IMR-90 (cell line): ENCODE measurements at regions not wholly inside any gene's neighbourhood (a gene's known extent, or its start where the extent isn't known, plus 50 kb on each side); places are given as distances from the start of the nearest gene placed in this dataset.

ENCODE experiments used
- ATAC-seq: fragments of 200-7000 bp; cut with Tn5 transposase; 2 replicates; pipeline ENCODE4 v1.9.1; 2020; ENCODE audit warnings: low read depth, mild to moderate bottlenecking, moderate library complexity
- BruUV-seq: library from RNA; stranded (reverse); fragments of 400-500 nt; replicated peaks from 2 replicates; lab custom pipeline; 2021; lab: Mats Ljungman, UMichigan
- CTCF ChIA-PET: fragments of 300-600 bp; formaldehyde crosslinking; extraction: SDS; loops from one replicate; lab custom pipeline; 2021; ENCODE audit warnings: antibody characterized with exemption; lab: Yijun Ruan, JAX
- POLR2A ChIA-PET: fragments of 300-600 bp; sonication (Branson Sonifier 250); formaldehyde crosslinking; loops from one replicate; lab custom pipeline; 2022; ENCODE audit warnings: antibody characterized with exemption; ENCODE audit not compliant: unreplicated experiment; lab: Charles Lee
- DNase-seq: peaks from one replicate; pipeline ENCODE4 v3.0.0; 2013
- H2AFZ ChIP-seq: replicated peaks from 2 replicates; pipeline ENCODE3; 2013; ENCODE audit warnings: low read length, mild to moderate bottlenecking; ENCODE audit not compliant: poor library complexity
- H2AK5ac ChIP-seq: 2 replicates; pipeline ENCODE4 v1.6.1; 2013; ENCODE audit warnings: low read depth, low read length, inconsistent platforms
- H2AK9ac ChIP-seq: replicated peaks from 2 replicates; pipeline ENCODE3; 2013; ENCODE audit warnings: mild to moderate bottlenecking, low read depth, low read length, moderate library complexity; ENCODE audit not compliant: poor library complexity
- H2BK120ac ChIP-seq: 2 replicates; pipeline ENCODE4 v1.6.1; 2013; ENCODE audit warnings: low read depth, low read length, inconsistent platforms
- H2BK15ac ChIP-seq: 3 replicates; pipeline ENCODE4 v1.6.1; 2013; ENCODE audit warnings: low read depth, low read length, inconsistent platforms
- H2BK20ac ChIP-seq: 2 replicates; pipeline ENCODE4 v1.6.1; 2013; ENCODE audit warnings: low read depth, mild to moderate bottlenecking, inconsistent platforms, low read length, moderate library complexity
- H2BK5ac ChIP-seq: 2 replicates; pipeline ENCODE4 v1.6.1; 2013; ENCODE audit warnings: mild to moderate bottlenecking, low read depth, low read length, inconsistent platforms; ENCODE audit not compliant: poor library complexity, severe bottlenecking
- H3K14ac ChIP-seq: replicated peaks from 2 replicates; pipeline ENCODE4 v1.6.1; 2013; ENCODE audit warnings: low read depth, low read length, inconsistent platforms
- H3K18ac ChIP-seq: 2 replicates; pipeline ENCODE4 v1.6.1; 2013; ENCODE audit warnings: low read depth, low read length, control low read depth
- H3K23ac ChIP-seq: 2 replicates; pipeline ENCODE4 v1.6.1; 2013; ENCODE audit warnings: low read depth, low read length, inconsistent platforms
- H3K27ac ChIP-seq: 2 replicates; pipeline ENCODE4 v1.5.1; 2013; ENCODE audit warnings: mild to moderate bottlenecking, control low read depth, low read length; ENCODE audit not compliant: insufficient read depth
- H3K27me3 ChIP-seq: 2 replicates; pipeline ENCODE4 v1.6.1; 2013; ENCODE audit warnings: low read length; ENCODE audit not compliant: control insufficient read depth, insufficient read depth
- H3K36me3 ChIP-seq: 2 replicates; pipeline ENCODE4 v1.6.1; 2013; ENCODE audit warnings: low read length, mixed read lengths; ENCODE audit not compliant: control insufficient read depth, insufficient read depth
- H3K4ac ChIP-seq: 2 replicates; pipeline ENCODE4 v1.6.1; 2013; ENCODE audit warnings: low read depth, low read length, inconsistent platforms
- H3K4me1 ChIP-seq: 2 replicates; pipeline ENCODE4 v1.6.1; 2013; ENCODE audit warnings: low read length, mixed read lengths; ENCODE audit not compliant: control insufficient read depth, insufficient read depth
- H3K4me2 ChIP-seq: 2 replicates; pipeline ENCODE4 v1.6.1; 2013; ENCODE audit warnings: low read depth, mild to moderate bottlenecking, control low read depth, low read length, moderate library complexity
- H3K4me3 ChIP-seq: 2 replicates; pipeline ENCODE4 v1.5.1; 2013; ENCODE audit warnings: low read depth, mild to moderate bottlenecking, control low read depth, low read length, moderate library complexity; ENCODE audit not compliant: insufficient read depth
- H3K56ac ChIP-seq: 2 replicates; pipeline ENCODE4 v1.6.1; 2013; ENCODE audit warnings: low read length, inconsistent platforms; ENCODE audit not compliant: insufficient read depth; ENCODE audit errors: extremely low read depth
- H3K79me1 ChIP-seq, 2 experiments: 2 replicates each; pipeline ENCODE4 v1.6.1; 2013; ENCODE audit warnings: low read length in 2 of 2, inconsistent platforms in 1 of 2, low read depth in 1 of 2
- H3K9ac ChIP-seq: 2 replicates; pipeline ENCODE4 v1.6.1; 2013; ENCODE audit warnings: low read depth, low read length, control low read depth
- H3K9me1 ChIP-seq: 2 replicates; pipeline ENCODE4 v1.6.1; 2013; ENCODE audit warnings: low read length, inconsistent platforms; ENCODE audit not compliant: insufficient read depth
- H3K9me3 ChIP-seq: 2 replicates; pipeline ENCODE4 v1.6.1; 2013; ENCODE audit warnings: low read length; ENCODE audit not compliant: control insufficient read depth, insufficient read depth
- H4K20me1 ChIP-seq: 2 replicates; pipeline ENCODE4 v1.6.1; 2013; ENCODE audit warnings: low read length, inconsistent platforms; ENCODE audit not compliant: insufficient read depth
- H4K5ac ChIP-seq: 2 replicates; pipeline ENCODE4 v1.6.1; 2013; ENCODE audit warnings: mild to moderate bottlenecking, low read depth, low read length, control low read depth
- H4K8ac ChIP-seq, 2 experiments: 2 replicates each; pipeline ENCODE4 v1.6.1; 2013; ENCODE audit warnings: low read depth in 2 of 2, low read length in 2 of 2, control low read depth in 1 of 2, inconsistent platforms in 1 of 2
- H4K91ac ChIP-seq: 2 replicates; pipeline ENCODE4 v1.6.1; 2013; ENCODE audit warnings: low read depth, low read length, inconsistent platforms; ENCODE audit not compliant: insufficient read depth
- BHLHE40 ChIP-seq: fragments of 150-350 bp; IDR thresholded peaks from 2 replicates; pipeline ENCODE4 v1.6.1; 2016; ENCODE audit warnings: mild to moderate bottlenecking, low read depth, low read length
- CEBPB ChIP-seq: IDR thresholded peaks from 2 replicates; pipeline ENCODE4 v1.6.1; 2012; ENCODE audit warnings: low read depth, low read length, improper control_type of control experiment
- FOS ChIP-seq: fragments of 150-350 bp; IDR thresholded peaks from 2 replicates; pipeline ENCODE4 v1.6.1; 2016; ENCODE audit warnings: low read depth, low read length
- MAFK ChIP-seq: IDR thresholded peaks from 2 replicates; pipeline ENCODE4 v1.6.1; 2012; ENCODE audit warnings: low read depth, low read length, improper control_type of control experiment
- MAZ ChIP-seq: IDR thresholded peaks from 2 replicates; pipeline ENCODE4 v1.6.1; 2012; ENCODE audit warnings: low read depth, mild to moderate bottlenecking, low read length, improper control_type of control experiment, moderate library complexity, borderline replicate concordance
- MXI1 ChIP-seq: IDR thresholded peaks from 2 replicates; pipeline ENCODE4 v1.6.1; 2012; ENCODE audit warnings: low read depth, mild to moderate bottlenecking, low read length, moderate library complexity, borderline replicate concordance
- NFE2L2 ChIP-seq: fragments of 150-350 bp; IDR thresholded peaks from 2 replicates; pipeline ENCODE4 v1.6.1; 2016; ENCODE audit warnings: low read depth, mild to moderate bottlenecking, low read length
- POLR2A ChIP-seq: IDR thresholded peaks from 2 replicates; pipeline ENCODE4 v1.6.1; 2012; ENCODE audit warnings: mild to moderate bottlenecking, low read depth, low read length
- RAD21 ChIP-seq: IDR thresholded peaks from 2 replicates; pipeline ENCODE4 v1.6.1; 2012; ENCODE audit warnings: low read length, improper control_type of control experiment
- RCOR1 ChIP-seq: IDR thresholded peaks from 2 replicates; pipeline ENCODE4 v1.6.1; 2012; ENCODE audit warnings: mild to moderate bottlenecking, low read length, improper control_type of control experiment; ENCODE audit not compliant: insufficient replicate concordance
- RFX5 ChIP-seq: IDR thresholded peaks from 2 replicates; pipeline ENCODE4 v1.8.0; 2012; ENCODE audit warnings: low read depth, mild to moderate bottlenecking, low read length, moderate library complexity
- SMC3 ChIP-seq: fragments of 150-350 bp; IDR thresholded peaks from 2 replicates; pipeline ENCODE4 v1.6.1; 2016; ENCODE audit warnings: low read depth, mild to moderate bottlenecking, antibody characterized with exemption, low read length, moderate library complexity
- WGBS, 2 experiments: methylation state at CpG; one replicate each; pipeline versions ENCODE4 v1.1.5 to v1.1.7; 2013; ENCODE audit warnings: missing lambda C conversion rate in 2 of 2; ENCODE audit not compliant: insufficient read length in 1 of 2; ENCODE audit errors: extremely low coverage in 2 of 2; 5-methylcytosine and 5-hydroxymethylcytosine counted together
- dilution Hi-C: fragments of 300-500 bp; cut with HindIII; formaldehyde crosslinking; loops from one replicate; pipeline ENCODE4 v1.14.3; 2018; ENCODE audit warnings: low sequenced_read_pairs; ENCODE audit not compliant: unreplicated experiment
- in situ Hi-C: fragments of 300-500 bp; cut with MboI; formaldehyde crosslinking; loops from 3 replicates; pipeline ENCODE4 v1.14.3; 2019; ENCODE audit warnings: low sequenced_read_pairs, inconsistent platforms, mixed read lengths
- intact Hi-C: fragments of 100-400 bp; cut with micrococcal nuclease; formaldehyde crosslinking; loops from 2 replicates; pipeline ENCODE4 v1.10.0; 2022
- TF ChIP-seq, protein P1 (sequence below): fragments of 150-350 bp; IDR thresholded peaks from 2 replicates; pipeline ENCODE4 v1.6.1; 2017; ENCODE audit warnings: mild to moderate bottlenecking, antibody characterized with exemption, low read length, low read depth
- TF ChIP-seq, protein P2 (sequence below): conservative IDR thresholded peaks from 2 replicates; pipeline ENCODE4 v1.5.1; 2012; ENCODE audit warnings: mild to moderate bottlenecking, low read depth, low read length, improper control_type of control experiment
- TF ChIP-seq, protein P3 (sequence below): fragments of 150-350 bp; IDR thresholded peaks from 2 replicates; pipeline ENCODE4 v1.6.1; 2016; ENCODE audit warnings: low read depth, mild to moderate bottlenecking, low read length, moderate library complexity, borderline replicate concordance

DNA sequence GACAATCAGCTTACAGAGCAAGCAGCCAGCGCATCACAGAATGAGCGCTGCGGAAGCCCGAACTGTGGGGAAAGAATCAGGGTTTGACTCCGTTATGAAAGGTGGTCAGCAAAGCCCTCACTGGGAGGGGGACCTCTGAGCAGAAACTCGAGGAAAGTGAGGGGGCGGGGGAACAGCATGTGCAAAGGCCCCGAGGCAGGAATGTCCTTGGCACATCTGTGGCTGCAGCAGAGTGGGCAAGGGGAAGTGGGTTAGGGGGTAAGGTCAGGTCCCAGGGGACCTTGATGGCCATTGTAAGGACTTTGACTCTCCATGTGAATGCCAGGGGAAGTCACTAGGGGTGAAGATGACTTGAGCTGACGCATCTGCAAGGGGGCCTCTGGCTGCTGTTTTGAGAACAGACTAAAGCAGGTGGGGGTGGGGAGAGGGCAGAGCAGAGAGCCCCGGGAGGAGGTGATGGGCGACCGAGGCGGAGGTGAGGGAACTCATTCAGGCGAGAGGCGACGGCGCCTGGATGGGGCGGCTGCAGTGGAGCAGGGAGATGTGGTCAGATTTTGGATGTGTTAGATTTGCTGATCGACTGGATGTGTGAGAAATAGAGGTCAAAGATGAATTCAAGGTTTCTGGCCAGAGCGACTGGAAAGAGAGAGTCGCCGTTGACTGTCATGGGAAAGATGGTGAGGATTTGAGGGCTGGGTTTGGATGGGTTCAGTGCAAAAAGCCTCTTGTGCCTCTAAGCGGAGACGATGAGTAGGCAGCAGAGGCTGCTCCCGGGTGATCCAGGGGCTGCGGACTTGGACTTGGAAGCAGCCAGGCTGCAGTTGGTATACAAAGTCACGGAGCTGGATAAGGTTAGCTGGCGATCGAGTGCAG is 108.0 kb upstream of the ZBTB40 start:
- Histone ChIP-seq H4K5ac (no peak overlapping the region), H2BK15ac (no peak overlapping the region), H3K9me3 (no peaks in the 10 kb centered on the region), H2AK9ac (peak overlapping the region; percentile 13), H2AK5ac (no peak overlapping the region), H2AFZ (no peak overlapping the region), H3K36me3 (no peaks in the 10 kb centered on the region), H3K4me1 (peaks cover 2% of the 10 kb centered on the region; the same call in 1 of the 2 replicates), H2BK120ac (no peak overlapping the region), H3K79me1 (no peaks in the 10 kb centered on the region), H3K4ac (no peak overlapping the region), H3K9me1 (no peaks in the 10 kb centered on the region; the same call in 1 of the 2 replicates), H3K9ac (no peak overlapping the region), H2BK5ac (no peak overlapping the region), H3K14ac (no peak overlapping the region), H3K4me3 (no peak overlapping the region), H3K4me2 (no peak overlapping the region), H4K8ac (no peak overlapping the region), H4K20me1 (no peaks in the 10 kb centered on the region), H3K18ac (no peak overlapping the region), H3K27me3 (peaks cover 89% of the 10 kb centered on the region), H3K56ac (no peak overlapping the region), H3K27ac (no peak overlapping the region), H3K23ac (no peak overlapping the region), H2BK20ac (no peak overlapping the region), H4K91ac (no peak overlapping the region)
- ATAC-seq (no peak), DNase-seq (no peak)
- 49% methylated on average over 22 of the region's 29 CpGs; no CpG with 5 or more reads in 1 of the 2 experiments for WGBS, 2 experiments
- in situ Hi-C loops (no loop called here), dilution Hi-C loops (no loop called here), intact Hi-C loops (no loop called here)
- POLR2A ChIA-PET = no interaction called here
- CTCF ChIA-PET = no interaction called here
- BruUV-seq = no TSS peak
- TF ChIP-seq RFX5 (no peak), NFE2L2 (no peak), POLR2A (no peak), MXI1 (no peak), FOS (no peak), CEBPB (no peak), BHLHE40 (no peak), RAD21 (no peak), SMC3 (no peak), RCOR1 (no peak), MAZ (no peak), MAFK (no peak)
- TF ChIP-seq, protein P1, sequence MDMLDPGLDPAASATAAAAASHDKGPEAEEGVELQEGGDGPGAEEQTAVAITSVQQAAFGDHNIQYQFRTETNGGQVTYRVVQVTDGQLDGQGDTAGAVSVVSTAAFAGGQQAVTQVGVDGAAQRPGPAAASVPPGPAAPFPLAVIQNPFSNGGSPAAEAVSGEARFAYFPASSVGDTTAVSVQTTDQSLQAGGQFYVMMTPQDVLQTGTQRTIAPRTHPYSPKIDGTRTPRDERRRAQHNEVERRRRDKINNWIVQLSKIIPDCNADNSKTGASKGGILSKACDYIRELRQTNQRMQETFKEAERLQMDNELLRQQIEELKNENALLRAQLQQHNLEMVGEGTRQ = no peak
- TF ChIP-seq, protein P2, sequence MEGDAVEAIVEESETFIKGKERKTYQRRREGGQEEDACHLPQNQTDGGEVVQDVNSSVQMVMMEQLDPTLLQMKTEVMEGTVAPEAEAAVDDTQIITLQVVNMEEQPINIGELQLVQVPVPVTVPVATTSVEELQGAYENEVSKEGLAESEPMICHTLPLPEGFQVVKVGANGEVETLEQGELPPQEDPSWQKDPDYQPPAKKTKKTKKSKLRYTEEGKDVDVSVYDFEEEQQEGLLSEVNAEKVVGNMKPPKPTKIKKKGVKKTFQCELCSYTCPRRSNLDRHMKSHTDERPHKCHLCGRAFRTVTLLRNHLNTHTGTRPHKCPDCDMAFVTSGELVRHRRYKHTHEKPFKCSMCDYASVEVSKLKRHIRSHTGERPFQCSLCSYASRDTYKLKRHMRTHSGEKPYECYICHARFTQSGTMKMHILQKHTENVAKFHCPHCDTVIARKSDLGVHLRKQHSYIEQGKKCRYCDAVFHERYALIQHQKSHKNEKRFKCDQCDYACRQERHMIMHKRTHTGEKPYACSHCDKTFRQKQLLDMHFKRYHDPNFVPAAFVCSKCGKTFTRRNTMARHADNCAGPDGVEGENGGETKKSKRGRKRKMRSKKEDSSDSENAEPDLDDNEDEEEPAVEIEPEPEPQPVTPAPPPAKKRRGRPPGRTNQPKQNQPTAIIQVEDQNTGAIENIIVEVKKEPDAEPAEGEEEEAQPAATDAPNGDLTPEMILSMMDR = no peak
- TF ChIP-seq, protein P3, sequence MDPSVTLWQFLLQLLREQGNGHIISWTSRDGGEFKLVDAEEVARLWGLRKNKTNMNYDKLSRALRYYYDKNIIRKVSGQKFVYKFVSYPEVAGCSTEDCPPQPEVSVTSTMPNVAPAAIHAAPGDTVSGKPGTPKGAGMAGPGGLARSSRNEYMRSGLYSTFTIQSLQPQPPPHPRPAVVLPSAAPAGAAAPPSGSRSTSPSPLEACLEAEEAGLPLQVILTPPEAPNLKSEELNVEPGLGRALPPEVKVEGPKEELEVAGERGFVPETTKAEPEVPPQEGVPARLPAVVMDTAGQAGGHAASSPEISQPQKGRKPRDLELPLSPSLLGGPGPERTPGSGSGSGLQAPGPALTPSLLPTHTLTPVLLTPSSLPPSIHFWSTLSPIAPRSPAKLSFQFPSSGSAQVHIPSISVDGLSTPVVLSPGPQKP = no peak
